KMS-11 (cell line): ENCODE measurements at regions not wholly inside any gene's neighbourhood (a gene's known extent, or its start where the extent isn't known, plus 50 kb on each side); places are given as distances from the start of the nearest gene placed in this dataset.

Experiments used
- H2AFZ ChIP-seq: fragments of 200-600 bp; sonication (generic); 2 replicates; pipeline ENCODE4 v1.6.1; 2016; ENCODE audit warnings: antibody characterized with exemption, mixed run types, low read depth
- H3K27ac ChIP-seq: fragments of 200-600 bp; sonication (generic); 2 replicates; pipeline ENCODE4 v1.6.1; 2016; ENCODE audit warnings: mild to moderate bottlenecking, mixed run types
- H3K27me3 ChIP-seq: fragments of 200-600 bp; sonication (generic); 2 replicates; pipeline ENCODE4 v1.6.1; 2017; ENCODE audit warnings: mild to moderate bottlenecking, low read depth, mixed run types, moderate library complexity; ENCODE audit not compliant: insufficient read depth
- H3K36me3 ChIP-seq: fragments of 200-600 bp; sonication (generic); 2 replicates; pipeline ENCODE4 v1.6.1; 2017; ENCODE audit warnings: mild to moderate bottlenecking, mixed run types; ENCODE audit not compliant: insufficient read depth
- H3K4me1 ChIP-seq: fragments of 200-600 bp; sonication (generic); 2 replicates; pipeline ENCODE4 v1.6.1; 2016; ENCODE audit warnings: mild to moderate bottlenecking, low read depth, mixed run types; ENCODE audit not compliant: poor library complexity, severe bottlenecking
- H3K4me2 ChIP-seq: fragments of 200-600 bp; sonication (generic); 2 replicates; pipeline ENCODE4 v1.7.0; 2016; ENCODE audit warnings: mild to moderate bottlenecking, mixed run types
- H3K4me3 ChIP-seq: fragments of 200-600 bp; sonication (generic); IDR thresholded peaks from 2 replicates; pipeline ENCODE4 v1.6.1; 2017; ENCODE audit warnings: low read depth, low read length, mixed read lengths; ENCODE audit not compliant: insufficient read depth
- H3K79me2 ChIP-seq: fragments of 200-600 bp; sonication (generic); 2 replicates; pipeline ENCODE4 v1.6.1; 2016; ENCODE audit warnings: low read depth, mixed run types; ENCODE audit not compliant: insufficient read depth
- H3K9ac ChIP-seq: fragments of 200-600 bp; sonication (generic); 2 replicates; pipeline ENCODE4 v1.6.1; 2016; ENCODE audit warnings: mild to moderate bottlenecking, mixed run types
- H4K20me1 ChIP-seq: fragments of 200-600 bp; sonication (generic); 2 replicates; pipeline ENCODE4 v1.6.1; 2016; ENCODE audit warnings: mild to moderate bottlenecking, mixed run types; ENCODE audit not compliant: insufficient read depth
- CTCF ChIP-seq: fragments of 200-600 bp; sonication (generic); conservative IDR thresholded peaks from 2 replicates; pipeline ENCODE4 v1.6.1; 2017; ENCODE audit warnings: low read depth, mild to moderate bottlenecking, antibody characterized with exemption, low read length, moderate library complexity, mixed read lengths

GRCh38 chr10:3350205-3350604, 177.6 kb upstream of the PITRM1 start:
- Histone ChIP-seq H3K27ac (no peak overlapping the region), H3K9ac (no peak overlapping the region), H3K4me3 (no peak overlapping the region), H4K20me1 (no peaks in the 10 kb centered on the region), H3K36me3 (no peaks in the 10 kb centered on the region), H2AFZ (no peak overlapping the region), H3K27me3 (no peaks in the 10 kb centered on the region), H3K4me2 (no peak overlapping the region), H3K79me2 (no peaks in the 10 kb centered on the region), H3K4me1 (peaks cover 11% of the 10 kb centered on the region)
- no peak for TF ChIP-seq CTCF

GRCh38 chr10:3348564-3348963, 176.0 kb upstream of the PITRM1 start:
- Histone ChIP-seq H3K36me3 (no peaks in the 10 kb centered on the region), H3K27me3 (no peaks in the 10 kb centered on the region), H3K9ac (no peak overlapping the region), H3K4me2 (no peak overlapping the region), H2AFZ (no peak overlapping the region), H4K20me1 (no peaks in the 10 kb centered on the region), H3K27ac (no peak overlapping the region), H3K79me2 (no peaks in the 10 kb centered on the region), H3K4me3 (no peak overlapping the region), H3K4me1 (peaks cover 11% of the 10 kb centered on the region)
- no peak for TF ChIP-seq CTCF

- H4K20me1 ChIP-seq = no peaks in the 10 kb centered on the region
- no peaks in the 10 kb centered on the region for H3K36me3 ChIP-seq
- H3K4me3 ChIP-seq = no peak overlapping the region
- no peak for TF ChIP-seq CTCF
- H3K9ac ChIP-seq = no peak overlapping the region
- no peaks in the 10 kb centered on the region for H3K79me2 ChIP-seq
- peaks cover 11% of the 10 kb centered on the region for H3K4me1 ChIP-seq
- H2AFZ ChIP-seq = peak overlapping the region; percentile 34; the same call in 1 of the 2 replicates
- no peak overlapping the region for H3K4me2 ChIP-seq
- H3K27me3 ChIP-seq = no peaks in the 10 kb centered on the region
- H3K27ac ChIP-seq = no peak overlapping the region
Measured at GRCh38 chr10:3347413-3348182, 175.0 kb upstream of the PITRM1 start.

GRCh38 chr10:3346851-3347250, 174.3 kb upstream of the PITRM1 start:
- TF ChIP-seq CTCF = no peak
- H2AFZ ChIP-seq = no peak overlapping the region
- H4K20me1 ChIP-seq = no peaks in the 10 kb centered on the region
- H3K27me3 ChIP-seq = no peaks in the 10 kb centered on the region
- no peak overlapping the region for H3K27ac ChIP-seq
- no peak overlapping the region for H3K9ac ChIP-seq
- H3K4me2 ChIP-seq = no peak overlapping the region
- no peak overlapping the region for H3K4me3 ChIP-seq
- H3K4me1 ChIP-seq = peaks cover 11% of the 10 kb centered on the region
- no peaks in the 10 kb centered on the region for H3K36me3 ChIP-seq
- H3K79me2 ChIP-seq = no peaks in the 10 kb centered on the region
